ENCODE measurements at regions not wholly inside any gene's neighbourhood (a gene's known extent, or its start where the extent isn't known, plus 50 kb on each side); places are given as distances from the start of the nearest gene placed in this dataset.

DNA sequence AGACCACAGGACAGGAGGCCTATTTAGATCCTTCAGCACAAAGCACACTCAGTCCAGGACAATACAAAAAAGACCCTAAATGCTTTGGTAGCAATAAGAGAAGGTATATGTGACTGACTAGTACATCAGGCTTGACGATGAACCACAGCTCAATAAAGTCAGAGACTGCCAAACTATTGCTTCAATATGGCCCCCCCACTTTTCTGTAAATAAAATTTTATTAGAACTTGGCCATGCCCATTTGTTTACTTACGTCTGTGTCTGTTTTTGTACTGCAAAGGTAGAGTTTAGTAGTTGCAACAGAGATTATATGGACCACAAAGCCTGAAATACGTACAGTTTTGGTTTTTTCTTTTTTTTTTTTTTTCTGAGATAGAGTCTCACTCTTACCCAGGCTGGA, 136.7 kb downstream of the IRS2 start:
- H3K4me3 ChIP-seq (ENCODE audit: insufficient read depth, low read depth, low read length) = no peak overlapping the region
- DNase-seq (no peak), ATAC-seq (ENCODE audit: low read depth) (no peak)
- H4K20me1 ChIP-seq (ENCODE audit: insufficient read depth, low read length) = no peaks in the 10 kb centered on the region
- no peak overlapping the region for H3K23ac ChIP-seq (ENCODE audit: low read depth, low read length)
- no peak overlapping the region for H4K8ac ChIP-seq (ENCODE audit: low read depth in 2 of 2, low read length in 2 of 2)
- H2AK9ac ChIP-seq (replicated peaks; ENCODE audit: low read depth, low read length, poor library complexity) = no peak overlapping the region
- H3K4me1 ChIP-seq (ENCODE audit: control insufficient read depth, insufficient read depth, low read length) = no peaks in the 10 kb centered on the region
- peaks cover 2% of the 10 kb centered on the region; the same call in 1 of the 2 replicates for H3K9me1 ChIP-seq (ENCODE audit: insufficient read depth, low read length)
- H3K27me3 ChIP-seq (ENCODE audit: control insufficient read depth, insufficient read depth, low read length) = no peaks in the 10 kb centered on the region; the same call in none of the 2 replicates
- H3K14ac ChIP-seq (replicated peaks; ENCODE audit: low read depth, low read length) = no peak overlapping the region
- no peak overlapping the region for H2AK5ac ChIP-seq (ENCODE audit: low read depth, low read length)
- TF ChIP-seq MXI1 (IDR thresholded peaks at IDR 0.05; ENCODE audit: borderline replicate concordance, low read depth, low read length) (no peak), RAD21 (IDR thresholded peaks at IDR 0.05; ENCODE audit: low read length) (no peak), RCOR1 (IDR thresholded peaks at IDR 0.05; ENCODE audit: insufficient replicate concordance, low read length) (no peak), POLR2A (IDR thresholded peaks at IDR 0.05; ENCODE audit: low read depth, low read length) (no peak), BHLHE40 (IDR thresholded peaks at IDR 0.05; ENCODE audit: low read depth, low read length) (no peak), MAZ (IDR thresholded peaks at IDR 0.05; ENCODE audit: borderline replicate concordance, low read depth, low read length) (no peak), NFE2L2 (IDR thresholded peaks at IDR 0.05; ENCODE audit: low read depth, low read length) (no peak), CEBPB (IDR thresholded peaks at IDR 0.05; ENCODE audit: low read depth, low read length) (no peak), FOS (IDR thresholded peaks at IDR 0.05; ENCODE audit: low read depth, low read length) (no peak), MAFK (IDR thresholded peaks at IDR 0.05; ENCODE audit: low read depth, low read length) (no peak), RFX5 (IDR thresholded peaks at IDR 0.05; ENCODE audit: low read depth, low read length) (no peak), SMC3 (IDR thresholded peaks at IDR 0.05; ENCODE audit: low read depth, low read length) (no peak), CHD1 (IDR thresholded peaks at IDR 0.05; ENCODE audit: low read depth, low read length) (no peak)
- TF ChIP-seq, protein P1, sequence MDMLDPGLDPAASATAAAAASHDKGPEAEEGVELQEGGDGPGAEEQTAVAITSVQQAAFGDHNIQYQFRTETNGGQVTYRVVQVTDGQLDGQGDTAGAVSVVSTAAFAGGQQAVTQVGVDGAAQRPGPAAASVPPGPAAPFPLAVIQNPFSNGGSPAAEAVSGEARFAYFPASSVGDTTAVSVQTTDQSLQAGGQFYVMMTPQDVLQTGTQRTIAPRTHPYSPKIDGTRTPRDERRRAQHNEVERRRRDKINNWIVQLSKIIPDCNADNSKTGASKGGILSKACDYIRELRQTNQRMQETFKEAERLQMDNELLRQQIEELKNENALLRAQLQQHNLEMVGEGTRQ (IDR thresholded peaks at IDR 0.05; ENCODE audit: low read depth, low read length) = no peak
- TF ChIP-seq, protein P2, sequence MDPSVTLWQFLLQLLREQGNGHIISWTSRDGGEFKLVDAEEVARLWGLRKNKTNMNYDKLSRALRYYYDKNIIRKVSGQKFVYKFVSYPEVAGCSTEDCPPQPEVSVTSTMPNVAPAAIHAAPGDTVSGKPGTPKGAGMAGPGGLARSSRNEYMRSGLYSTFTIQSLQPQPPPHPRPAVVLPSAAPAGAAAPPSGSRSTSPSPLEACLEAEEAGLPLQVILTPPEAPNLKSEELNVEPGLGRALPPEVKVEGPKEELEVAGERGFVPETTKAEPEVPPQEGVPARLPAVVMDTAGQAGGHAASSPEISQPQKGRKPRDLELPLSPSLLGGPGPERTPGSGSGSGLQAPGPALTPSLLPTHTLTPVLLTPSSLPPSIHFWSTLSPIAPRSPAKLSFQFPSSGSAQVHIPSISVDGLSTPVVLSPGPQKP (IDR thresholded peaks at IDR 0.05; ENCODE audit: borderline replicate concordance, low read depth, low read length) = no peak
- TF ChIP-seq, protein P3, sequence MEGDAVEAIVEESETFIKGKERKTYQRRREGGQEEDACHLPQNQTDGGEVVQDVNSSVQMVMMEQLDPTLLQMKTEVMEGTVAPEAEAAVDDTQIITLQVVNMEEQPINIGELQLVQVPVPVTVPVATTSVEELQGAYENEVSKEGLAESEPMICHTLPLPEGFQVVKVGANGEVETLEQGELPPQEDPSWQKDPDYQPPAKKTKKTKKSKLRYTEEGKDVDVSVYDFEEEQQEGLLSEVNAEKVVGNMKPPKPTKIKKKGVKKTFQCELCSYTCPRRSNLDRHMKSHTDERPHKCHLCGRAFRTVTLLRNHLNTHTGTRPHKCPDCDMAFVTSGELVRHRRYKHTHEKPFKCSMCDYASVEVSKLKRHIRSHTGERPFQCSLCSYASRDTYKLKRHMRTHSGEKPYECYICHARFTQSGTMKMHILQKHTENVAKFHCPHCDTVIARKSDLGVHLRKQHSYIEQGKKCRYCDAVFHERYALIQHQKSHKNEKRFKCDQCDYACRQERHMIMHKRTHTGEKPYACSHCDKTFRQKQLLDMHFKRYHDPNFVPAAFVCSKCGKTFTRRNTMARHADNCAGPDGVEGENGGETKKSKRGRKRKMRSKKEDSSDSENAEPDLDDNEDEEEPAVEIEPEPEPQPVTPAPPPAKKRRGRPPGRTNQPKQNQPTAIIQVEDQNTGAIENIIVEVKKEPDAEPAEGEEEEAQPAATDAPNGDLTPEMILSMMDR (conservative IDR thresholded peaks at IDR 0.05; ENCODE audit: low read depth, low read length) = no peak
- H2BK20ac ChIP-seq (ENCODE audit: low read depth, low read length) = no peak overlapping the region
- in situ Hi-C loops (cut with MboI; ENCODE audit: low sequenced_read_pairs) = no loop called here
- H3K56ac ChIP-seq (ENCODE audit: extremely low read depth, insufficient read depth, low read length) = no peak overlapping the region
- POLR2A ChIA-PET (ENCODE audit: unreplicated experiment) = no interaction called here
- CTCF ChIA-PET = interaction anchor here (0.7 kb wide), 1 partner anchor 413 kb away, joined by 3 read pairs; no protein-coding TSS in a partner anchor
- H3K9ac ChIP-seq (ENCODE audit: low read depth, low read length) = no peak overlapping the region
- no peak overlapping the region for H4K91ac ChIP-seq (ENCODE audit: insufficient read depth, low read depth, low read length)
- WGBS, 2 experiments (ENCODE audit: extremely low coverage in 2 of 2, insufficient read length in 1 of 2) = no CpG with 5 or more reads among the region's 3 CpGs
- H2BK120ac ChIP-seq (ENCODE audit: low read depth, low read length) = no peak overlapping the region
- no peaks in the 10 kb centered on the region for H3K36me3 ChIP-seq (ENCODE audit: control insufficient read depth, insufficient read depth, low read length)
- H3K18ac ChIP-seq (ENCODE audit: low read depth, low read length) = no peak overlapping the region
- no peak overlapping the region for H2AFZ ChIP-seq (replicated peaks; ENCODE audit: low read length, poor library complexity)
- intact Hi-C loops (cut with micrococcal nuclease) = no loop called here
- H3K4me2 ChIP-seq (ENCODE audit: low read depth, low read length) = no peak overlapping the region
- no peak overlapping the region for H3K4ac ChIP-seq (ENCODE audit: low read depth, low read length)
- H3K9me3 ChIP-seq (ENCODE audit: control insufficient read depth, insufficient read depth, low read length) = no peaks in the 10 kb centered on the region
- H3K27ac ChIP-seq (ENCODE audit: insufficient read depth, low read length) = no peak overlapping the region
- dilution Hi-C loops (cut with HindIII; ENCODE audit: low sequenced_read_pairs, unreplicated experiment) = no loop called here
- no peak overlapping the region for H4K5ac ChIP-seq (ENCODE audit: low read depth, low read length)
- no peaks in the 10 kb centered on the region for H3K79me1 ChIP-seq (ENCODE audit: low read depth in 1 of 2, low read length in 2 of 2)
- no peak overlapping the region for H2BK5ac ChIP-seq (ENCODE audit: low read depth, low read length, poor library complexity, severe bottlenecking)
- BruUV-seq (replicated peaks) = no TSS peak
- H2BK15ac ChIP-seq (ENCODE audit: low read depth, low read length) = no peak overlapping the region

All from IMR-90 (cell line).